ENCODE measurements at regions not wholly inside any gene's neighbourhood (a gene's known extent, or its start where the extent isn't known, plus 50 kb on each side); places are given as distances from the start of the nearest gene placed in this dataset.
A peak's percentile ranks its signal among the peaks of the same experiment; 100 is the strongest.

DNA sequence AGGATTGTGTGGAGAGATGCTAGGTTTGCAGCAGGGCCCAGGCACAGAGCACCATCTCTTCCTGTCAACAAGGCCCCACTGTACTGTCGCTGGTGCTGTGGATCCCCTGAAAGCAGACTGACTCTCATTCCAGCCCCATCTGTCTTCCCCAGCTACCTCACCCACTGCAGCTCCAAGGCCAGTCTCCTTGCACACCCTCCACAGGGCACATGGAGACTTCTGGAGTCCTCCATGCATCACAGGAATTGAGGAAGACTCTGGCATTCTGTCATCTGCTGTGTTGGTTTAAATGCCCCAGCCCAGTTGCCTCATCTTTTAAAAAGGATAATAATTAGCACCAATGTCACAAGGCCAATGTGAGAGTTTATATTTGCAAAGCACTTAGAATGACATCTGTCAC, 301.2 kb downstream of the RPLP1 start:
- Mint-ChIP-seq H3K36me3 (ENCODE audit: low read depth) (peaks cover 16% of the 10 kb centered on the region), H3K4me1 (peaks cover 47% of the 10 kb centered on the region), H3K27me3 (no peaks in the 10 kb centered on the region), H3K4me3 (no peak overlapping the region), H3K9me3 (peaks cover 5% of the 10 kb centered on the region), H3K27ac (no peak overlapping the region)
- ATAC-seq (replicated peaks), result no peak

DNA sequence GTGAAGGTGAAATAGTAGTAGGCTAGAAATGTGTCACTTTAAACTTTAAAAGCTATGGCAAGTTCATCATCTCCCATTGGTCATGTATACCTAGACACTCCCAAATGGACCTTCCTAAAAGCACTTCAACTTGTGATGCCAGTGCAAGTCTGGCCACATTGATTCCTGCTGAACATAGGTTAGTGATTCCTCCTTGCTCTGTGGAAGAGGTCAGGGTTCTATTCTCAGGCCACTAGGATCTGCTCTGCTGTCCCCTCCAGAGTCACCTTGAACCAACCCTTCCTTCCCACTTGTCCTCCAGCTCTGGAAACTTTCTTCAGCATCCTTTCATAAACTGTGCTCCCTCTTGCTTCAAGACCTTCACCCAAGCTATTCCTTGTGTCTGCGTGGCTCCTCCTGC, 301.7 kb downstream of the RPLP1 start:
- no peak for ATAC-seq (replicated peaks)
- Mint-ChIP-seq H3K4me1 (peaks cover 52% of the 10 kb centered on the region), H3K27me3 (no peaks in the 10 kb centered on the region), H3K27ac (peak overlapping the region; percentile 89), H3K36me3 (ENCODE audit: low read depth) (peaks cover 21% of the 10 kb centered on the region), H3K4me3 (peak overlapping the region; percentile 64), H3K9me3 (peaks cover 5% of the 10 kb centered on the region)

DNA sequence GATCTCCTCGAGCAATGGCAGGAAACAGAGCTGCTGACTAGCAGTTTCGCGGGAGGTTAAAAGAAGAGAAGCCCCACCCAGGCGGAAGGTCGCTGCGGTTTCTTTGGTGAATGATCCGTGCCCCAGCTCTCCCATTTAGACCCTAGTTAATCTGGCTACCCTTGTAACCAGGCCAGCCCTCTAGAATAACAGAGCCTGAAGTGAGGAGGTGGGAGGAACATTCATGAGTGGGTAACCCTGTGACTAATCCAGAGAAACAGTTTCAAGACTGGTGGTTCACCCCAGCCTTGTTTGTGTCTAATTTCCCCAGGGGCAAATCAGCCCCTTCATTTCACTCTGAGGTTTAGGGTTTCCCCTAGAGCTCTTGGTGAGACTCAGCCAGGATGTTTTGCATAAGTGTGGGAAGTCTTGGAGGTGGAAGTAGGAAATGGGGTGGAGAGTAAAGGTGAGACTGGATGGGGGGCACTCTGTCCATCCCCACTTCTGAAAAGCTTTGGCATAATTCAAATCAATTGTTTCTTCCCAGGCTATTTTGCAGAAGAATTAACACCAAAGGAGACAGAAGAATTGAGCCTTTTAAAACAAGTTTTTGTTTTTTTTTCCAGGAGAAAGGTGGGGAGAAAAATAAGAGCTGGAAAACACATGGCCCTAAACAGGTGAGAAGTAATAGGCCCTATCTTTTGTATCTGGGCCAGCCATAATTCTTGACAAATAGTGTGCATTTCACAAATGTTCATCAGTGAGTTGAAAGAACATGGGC, 303.1 kb downstream of the RPLP1 start:
- Mint-ChIP-seq H3K4me3 (peak overlapping the region; percentile 64), H3K9me3 (peaks cover 10% of the 10 kb centered on the region), H3K4me1 (peaks cover 60% of the 10 kb centered on the region), H3K27ac (peak overlapping the region; percentile 89), H3K27me3 (no peaks in the 10 kb centered on the region), H3K36me3 (ENCODE audit: low read depth) (peaks cover 24% of the 10 kb centered on the region)
- ATAC-seq (replicated peaks), result peak; percentile 65

DNA sequence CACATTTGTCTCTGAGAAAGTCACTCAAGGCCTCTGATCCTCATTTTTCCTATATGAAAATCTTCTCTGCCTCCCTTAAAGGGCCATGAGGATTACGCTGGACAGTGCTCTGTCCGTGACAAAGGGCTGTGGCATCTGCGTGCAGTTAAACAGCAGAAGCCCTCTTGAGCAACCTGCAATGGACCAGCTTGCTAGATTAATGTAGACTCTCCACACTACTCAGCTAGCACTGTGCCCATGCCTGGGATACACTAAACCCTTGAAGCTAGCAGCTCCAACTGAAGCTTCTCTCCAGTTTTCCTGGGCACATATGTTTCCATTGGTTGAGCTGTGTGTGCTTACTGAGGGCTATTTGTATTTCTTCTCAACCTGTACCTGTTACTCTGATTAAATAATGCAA, 303.8 kb downstream of the RPLP1 start:
- peaks cover 10% of the 10 kb centered on the region for H3K9me3 Mint-ChIP-seq
- peaks cover 62% of the 10 kb centered on the region for H3K4me1 Mint-ChIP-seq
- ATAC-seq (replicated peaks), result no peak
- peaks cover 30% of the 10 kb centered on the region for H3K36me3 Mint-ChIP-seq (ENCODE audit: low read depth)
- H3K27me3 Mint-ChIP-seq, result no peaks in the 10 kb centered on the region
- peak overlapping the region; percentile 64 for H3K4me3 Mint-ChIP-seq
- peak overlapping the region; percentile 89 for H3K27ac Mint-ChIP-seq

DNA sequence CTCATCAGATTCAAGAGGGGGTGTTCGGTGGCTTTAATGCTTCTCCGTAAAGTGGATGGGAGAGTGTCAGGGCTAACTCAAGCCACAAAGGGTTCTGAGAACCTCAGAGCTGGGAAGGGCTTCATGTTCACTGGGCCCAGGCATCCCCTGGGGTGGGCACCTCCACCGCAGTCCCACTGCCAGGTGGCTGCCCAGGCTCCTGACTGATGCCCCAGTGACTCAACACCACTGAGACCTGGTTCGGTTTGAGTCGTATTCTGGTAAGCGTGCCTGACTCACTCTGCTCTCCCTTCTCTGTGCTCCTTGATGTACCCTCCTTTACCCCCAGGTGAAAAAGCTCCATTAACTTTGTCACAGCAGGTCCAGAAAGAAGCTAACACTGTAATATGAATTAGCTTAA, 304.6 kb downstream of the RPLP1 start:
- Mint-ChIP-seq H3K4me1 (peaks cover 68% of the 10 kb centered on the region), H3K4me3 (peak overlapping the region; percentile 64), H3K27ac (peak overlapping the region; percentile 89), H3K9me3 (peaks cover 10% of the 10 kb centered on the region), H3K36me3 (ENCODE audit: low read depth) (peaks cover 31% of the 10 kb centered on the region), H3K27me3 (no peaks in the 10 kb centered on the region)
- ATAC-seq (replicated peaks), result peak; percentile 61

DNA sequence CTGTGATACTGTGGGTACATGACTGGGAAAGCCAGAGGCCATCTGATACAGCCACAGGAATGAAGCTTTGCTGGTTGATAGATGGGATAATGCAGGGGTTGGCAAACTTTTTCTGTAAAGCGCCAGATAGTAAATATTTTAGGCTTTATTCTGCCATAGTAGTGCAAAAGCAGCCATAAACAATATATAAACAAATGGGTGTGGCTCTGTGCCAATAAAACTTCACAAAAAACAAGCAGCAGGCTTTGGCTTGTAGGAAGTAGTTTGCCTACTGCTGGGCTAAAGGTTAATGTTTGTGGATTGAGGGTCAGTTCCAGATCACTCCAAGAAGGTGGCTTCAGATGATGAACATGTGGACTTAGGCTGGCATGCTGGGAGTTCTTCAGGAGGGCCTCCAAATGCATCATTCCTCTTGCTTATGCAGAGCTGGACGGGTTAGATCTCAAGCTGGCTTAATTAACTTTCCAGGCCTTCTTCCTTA, 305.7 kb downstream of the RPLP1 start:
- H3K36me3 Mint-ChIP-seq (ENCODE audit: low read depth), result peaks cover 26% of the 10 kb centered on the region
- H3K27ac Mint-ChIP-seq, result peak overlapping the region; percentile 89
- H3K9me3 Mint-ChIP-seq, result peaks cover 5% of the 10 kb centered on the region
- ATAC-seq (replicated peaks), result no peak
- no peaks in the 10 kb centered on the region for H3K27me3 Mint-ChIP-seq
- H3K4me3 Mint-ChIP-seq, result peak overlapping the region; percentile 64
- H3K4me1 Mint-ChIP-seq, result peaks cover 68% of the 10 kb centered on the region

DNA sequence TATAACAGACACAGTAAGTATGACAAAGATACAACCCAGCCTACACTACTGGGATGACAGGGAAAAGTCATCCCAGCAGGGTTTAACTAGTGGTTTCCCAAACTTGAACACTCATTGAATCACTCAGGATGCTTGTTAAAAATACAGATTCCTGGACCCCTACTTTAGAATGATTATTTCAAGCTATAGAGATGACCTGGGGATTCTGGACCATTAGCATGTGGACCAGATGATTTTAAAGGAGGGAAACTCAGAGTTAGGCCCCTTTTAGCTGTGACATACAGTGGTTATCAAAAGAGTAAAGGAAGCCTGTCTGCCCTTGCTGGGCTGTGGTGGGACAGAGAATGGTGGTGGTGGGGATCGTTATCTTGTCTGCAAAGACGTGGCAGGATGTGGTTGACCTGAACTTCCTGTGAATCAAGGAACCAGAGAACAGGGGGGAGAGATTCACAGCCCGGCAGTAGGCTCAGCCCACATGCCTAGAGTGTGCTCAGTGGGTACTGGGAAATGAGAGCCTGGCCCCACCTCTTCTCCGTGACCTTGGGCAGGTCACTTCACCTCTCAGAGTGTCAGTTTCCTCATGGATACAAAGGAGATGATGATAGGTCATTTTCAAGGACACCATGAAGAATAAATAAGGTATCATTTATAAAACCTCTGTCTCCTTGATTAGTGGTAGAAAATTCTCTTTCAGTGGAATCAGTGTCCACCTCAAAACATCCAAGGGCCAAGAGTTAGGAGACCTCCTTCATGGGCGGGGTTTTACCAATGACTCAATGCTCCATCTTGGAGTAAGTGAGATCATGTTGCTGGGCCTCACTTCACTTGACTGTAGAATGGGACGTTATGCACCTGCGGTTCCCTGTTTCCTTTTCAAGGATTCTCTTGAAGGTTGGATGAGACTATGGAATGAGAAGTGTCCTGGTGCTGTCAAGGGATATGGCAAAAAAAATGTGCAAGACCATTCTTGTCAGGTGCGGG, 306.5 kb downstream of the RPLP1 start:
- Mint-ChIP-seq H3K27me3 (no peaks in the 10 kb centered on the region), H3K4me1 (peaks cover 68% of the 10 kb centered on the region), H3K4me3 (peak overlapping the region; percentile 64), H3K9me3 (peaks cover 5% of the 10 kb centered on the region), H3K36me3 (ENCODE audit: low read depth) (peaks cover 26% of the 10 kb centered on the region), H3K27ac (peak overlapping the region; percentile 89)
- ATAC-seq (replicated peaks), result peak; percentile 62

DNA sequence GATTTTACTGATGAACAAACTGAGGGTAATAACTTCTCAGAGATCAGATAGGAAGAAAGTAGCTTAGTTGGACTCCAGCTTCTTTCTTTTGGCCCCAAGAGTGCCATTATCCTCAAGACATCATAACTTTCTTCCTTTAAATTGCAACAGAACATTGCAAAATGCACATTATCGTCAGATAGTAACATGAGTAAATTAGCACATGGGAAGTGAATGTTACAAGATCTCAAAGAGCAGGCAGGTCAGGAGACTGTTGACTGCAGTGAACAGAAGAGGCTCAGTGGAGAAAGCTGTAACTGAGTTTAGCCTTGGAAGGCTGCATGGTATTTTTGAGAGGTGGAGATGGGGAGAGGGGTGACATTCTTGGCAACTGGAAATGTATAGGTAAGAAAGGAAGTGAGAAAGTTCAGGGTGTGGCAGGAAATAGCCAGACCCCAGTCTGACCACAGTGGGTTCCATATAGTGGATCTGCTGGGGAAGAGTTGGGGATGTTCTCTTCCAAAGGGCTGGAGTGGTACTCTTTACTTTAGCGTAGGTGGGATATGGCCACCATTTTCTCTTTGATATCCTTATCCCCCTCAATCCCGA, 307.7 kb downstream of the RPLP1 start:
- Mint-ChIP-seq H3K27me3 (no peaks in the 10 kb centered on the region), H3K27ac (peak overlapping the region; percentile 89), H3K36me3 (ENCODE audit: low read depth) (peaks cover 26% of the 10 kb centered on the region), H3K4me3 (peak overlapping the region; percentile 64), H3K4me1 (peaks cover 62% of the 10 kb centered on the region), H3K9me3 (peaks cover 5% of the 10 kb centered on the region)
- ATAC-seq (replicated peaks), result no peak

DNA sequence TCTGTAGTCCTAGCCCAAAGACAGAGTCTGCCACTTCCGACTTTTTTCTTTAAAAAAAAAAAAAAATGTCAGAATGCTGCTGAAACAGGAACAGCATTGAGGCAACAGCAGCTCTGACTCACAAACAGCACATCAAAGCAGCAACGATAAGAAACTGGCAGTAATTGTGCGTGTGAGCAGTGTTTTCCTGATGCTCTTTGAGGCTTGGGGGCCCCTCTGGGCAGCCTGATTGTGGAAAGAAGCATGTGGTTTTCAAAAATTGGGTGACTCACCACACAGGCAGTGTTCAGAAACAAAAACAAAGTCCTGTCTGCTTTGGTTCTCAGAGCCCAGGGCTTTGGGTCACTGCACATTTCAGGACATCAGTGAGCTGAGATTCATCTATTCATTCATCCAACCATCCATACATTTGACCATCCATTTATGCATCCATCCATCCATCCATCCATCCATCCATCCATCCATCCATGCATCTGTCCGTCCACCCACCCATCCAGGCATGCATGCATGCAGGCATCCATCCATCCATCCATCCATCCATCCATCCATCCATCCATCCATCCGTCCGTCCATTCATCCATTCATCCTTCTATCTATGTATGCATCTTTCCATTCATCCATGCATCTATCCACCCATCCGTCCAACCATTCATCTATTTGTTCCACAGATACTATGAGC, 308.4 kb downstream of the RPLP1 start:
- Mint-ChIP-seq H3K27ac (peak overlapping the region; percentile 89), H3K4me3 (peak overlapping the region; percentile 64), H3K9me3 (peaks cover 5% of the 10 kb centered on the region), H3K36me3 (ENCODE audit: low read depth) (peaks cover 26% of the 10 kb centered on the region), H3K27me3 (no peaks in the 10 kb centered on the region), H3K4me1 (peaks cover 57% of the 10 kb centered on the region)
- ATAC-seq (replicated peaks), result peak; percentile 62

DNA sequence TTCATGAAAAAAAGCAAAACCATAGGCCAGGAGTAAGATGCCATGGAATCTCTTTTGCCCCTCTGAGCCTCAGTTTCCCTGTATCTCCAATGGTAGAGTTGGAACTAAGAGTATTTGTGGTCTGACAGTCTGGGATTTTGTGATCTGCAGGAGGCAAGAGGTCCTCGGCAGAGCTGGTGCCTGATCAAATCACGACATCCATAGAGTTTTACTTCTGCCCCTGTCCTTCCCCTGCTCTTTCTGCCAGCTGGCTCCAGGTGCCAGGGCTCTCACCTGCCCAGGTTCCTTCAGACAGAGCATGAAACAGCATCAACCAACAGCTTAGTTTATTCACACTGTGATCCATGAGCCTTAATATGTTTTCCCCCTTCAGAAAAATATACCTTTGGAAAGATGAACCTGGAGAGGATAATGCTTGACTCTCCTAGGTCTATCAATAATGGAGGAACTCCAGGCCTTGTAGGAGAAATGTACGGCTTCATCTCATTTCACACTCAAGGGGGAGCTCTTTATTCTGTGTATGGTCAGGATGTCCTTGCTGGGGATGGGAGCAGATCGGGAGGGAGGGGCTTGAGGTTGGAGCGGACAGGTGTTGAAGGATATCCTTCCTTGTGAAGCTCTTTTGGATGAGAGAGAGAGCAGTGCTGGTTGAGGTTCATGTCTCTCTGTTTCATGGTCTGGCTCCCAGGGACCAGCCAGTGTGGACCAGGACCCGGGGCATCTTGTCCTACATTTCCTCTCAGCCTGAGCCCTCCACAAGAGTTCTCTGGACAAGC, 309.9 kb downstream of the RPLP1 start:
- Mint-ChIP-seq H3K27me3 (no peaks in the 10 kb centered on the region), H3K4me3 (peak overlapping the region; percentile 64), H3K27ac (peak overlapping the region; percentile 89), H3K9me3 (peaks cover 5% of the 10 kb centered on the region), H3K36me3 (ENCODE audit: low read depth) (peaks cover 21% of the 10 kb centered on the region), H3K4me1 (peaks cover 42% of the 10 kb centered on the region)
- ATAC-seq (replicated peaks), result no peak

DNA sequence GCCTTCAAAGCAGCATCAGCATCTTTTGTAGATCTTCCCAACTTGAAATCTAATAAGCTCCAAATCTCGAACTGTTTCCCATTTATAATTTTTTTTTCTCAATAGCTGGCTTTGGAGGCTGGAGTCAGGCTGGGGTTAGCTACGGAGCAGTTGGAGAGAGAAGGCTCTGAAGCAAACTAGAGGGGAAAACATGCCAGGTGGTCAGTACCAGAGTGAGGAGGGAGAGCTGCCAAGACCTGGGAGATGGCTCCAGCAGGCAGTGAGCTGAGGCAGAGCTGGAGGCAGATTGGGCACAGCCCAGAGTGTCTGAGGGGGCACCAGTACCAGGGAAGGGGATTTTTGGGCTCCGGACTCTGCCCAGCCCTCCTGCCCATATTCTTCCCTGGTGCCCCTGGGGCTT, 311.2 kb downstream of the RPLP1 start:
- Mint-ChIP-seq H3K4me1 (peaks cover 31% of the 10 kb centered on the region), H3K36me3 (ENCODE audit: low read depth) (peaks cover 16% of the 10 kb centered on the region), H3K27ac (peak overlapping the region; percentile 89), H3K4me3 (no peak overlapping the region), H3K27me3 (no peaks in the 10 kb centered on the region), H3K9me3 (peaks cover 5% of the 10 kb centered on the region)
- no peak for ATAC-seq (replicated peaks)

DNA sequence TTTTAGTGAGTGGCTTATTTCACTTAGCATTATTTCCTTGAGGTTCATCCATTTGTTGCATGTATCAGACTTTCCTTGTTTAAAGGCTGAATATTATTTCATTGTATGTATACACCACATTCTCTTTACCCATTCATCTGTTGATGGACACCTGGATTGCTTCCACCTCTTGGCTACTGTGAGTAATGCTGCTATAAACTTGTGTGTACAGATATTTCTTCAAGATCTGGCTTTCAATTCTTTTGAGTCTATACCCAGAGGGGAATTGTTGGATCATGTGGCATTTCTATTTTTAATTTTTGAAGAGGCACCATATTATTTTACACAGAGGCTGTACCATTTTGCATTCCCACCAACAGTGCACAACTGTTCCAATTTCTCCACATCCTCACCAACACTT, 313.5 kb downstream of the RPLP1 start:
- peaks cover 4% of the 10 kb centered on the region for H3K27me3 Mint-ChIP-seq
- peaks cover 9% of the 10 kb centered on the region for H3K4me1 Mint-ChIP-seq
- H3K36me3 Mint-ChIP-seq (ENCODE audit: low read depth), result peaks cover 4% of the 10 kb centered on the region
- no peak for ATAC-seq (replicated peaks)
- no peak overlapping the region for H3K27ac Mint-ChIP-seq
- H3K4me3 Mint-ChIP-seq, result no peak overlapping the region
- H3K9me3 Mint-ChIP-seq, result no peaks in the 10 kb centered on the region

DNA sequence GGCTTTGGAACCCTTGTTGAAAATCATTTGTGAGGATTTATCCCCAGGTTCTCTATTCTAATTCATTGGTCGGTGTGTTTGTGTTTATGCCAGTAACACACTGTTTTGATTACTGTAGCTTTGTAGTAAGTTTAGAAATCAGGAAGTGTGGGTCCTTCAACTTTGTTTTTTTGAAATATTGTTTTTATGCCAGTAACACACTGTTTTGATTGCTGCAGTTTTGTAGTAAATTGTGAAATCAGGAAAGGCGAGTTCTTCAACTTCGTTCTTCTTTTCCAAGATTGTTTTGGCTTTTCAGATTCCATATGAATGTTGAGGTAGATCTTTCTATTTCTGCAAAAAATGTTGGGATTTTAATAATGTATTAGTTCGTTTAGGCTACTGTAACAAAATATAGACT, 314.6 kb downstream of the RPLP1 start:
- no peak overlapping the region for H3K4me3 Mint-ChIP-seq
- H3K27me3 Mint-ChIP-seq, result peaks cover 4% of the 10 kb centered on the region
- H3K4me1 Mint-ChIP-seq, result no peaks in the 10 kb centered on the region
- H3K9me3 Mint-ChIP-seq, result no peaks in the 10 kb centered on the region
- H3K27ac Mint-ChIP-seq, result no peak overlapping the region
- no peak for ATAC-seq (replicated peaks)
- H3K36me3 Mint-ChIP-seq (ENCODE audit: low read depth), result no peaks in the 10 kb centered on the region

All from activated T-helper 17 cell treated with anti-CD3 and anti-CD28 coated beads, Interleukin-2, amount 50 U/mL, for 72 hours (primary cell).